RWPE2 (cell line): ENCODE measurements at regions not wholly inside any gene's neighbourhood (a gene's known extent, or its start where the extent isn't known, plus 50 kb on each side); places are given as distances from the start of the nearest gene placed in this dataset.

Experiments
- ATAC-seq: fragments of 200-7000 bp; cut with Tn5 transposase; 3 replicates; pipeline ENCODE4 v1.9.1; 2021; ENCODE audit warnings: low read depth
- DNase-seq: peaks from one replicate; pipeline ENCODE4 v3.0.0-alpha.2; 2020; ENCODE audit warnings: low spot score
- H3K27ac ChIP-seq: fragments of 450-650 bp; 2 replicates; pipeline ENCODE4 v1.5.1; 2017; ENCODE audit warnings: mild to moderate bottlenecking; ENCODE audit not compliant: poor library complexity, severe bottlenecking
- H3K27me3 ChIP-seq: fragments of 250-450 bp; sonication (Bioruptor Pico); 2 replicates; pipeline ENCODE4 v1.5.1; 2021; ENCODE audit warnings: mild to moderate bottlenecking, moderate library complexity; ENCODE audit not compliant: insufficient read depth, poor library complexity, severe bottlenecking
- H3K36me3 ChIP-seq: fragments of 250-450 bp; sonication (Bioruptor Pico); 2 replicates; pipeline ENCODE4 v1.5.1; 2020; ENCODE audit warnings: low read depth, mild to moderate bottlenecking, moderate library complexity
- H3K4me1 ChIP-seq: fragments of 250-450 bp; sonication (Bioruptor Pico); 2 replicates; pipeline ENCODE4 v1.5.1; 2021; ENCODE audit warnings: mild to moderate bottlenecking, moderate library complexity; ENCODE audit not compliant: insufficient read depth, poor library complexity, severe bottlenecking
- H3K4me3 ChIP-seq: fragments of 250-450 bp; sonication (Bioruptor Pico); 2 replicates; pipeline ENCODE4 v1.5.1; 2021; ENCODE audit warnings: mild to moderate bottlenecking, moderate library complexity; ENCODE audit not compliant: severe bottlenecking
- H3K9me3 ChIP-seq: fragments of 250-450 bp; sonication (Bioruptor Pico); 2 replicates; pipeline ENCODE4 v1.5.1; 2021; ENCODE audit warnings: mild to moderate bottlenecking, moderate library complexity; ENCODE audit not compliant: severe bottlenecking
- CTCF ChIP-seq: fragments of 450-650 bp; IDR thresholded peaks from one replicate; pipeline ENCODE4 v1.5.1; 2017; ENCODE audit warnings: mild to moderate bottlenecking, moderate library complexity; ENCODE audit not compliant: poor library complexity, severe bottlenecking

GRCh38 chr2:794554-795241, 117.5 kb upstream of the TMEM18 start:
- no peak for ATAC-seq
- H3K9me3 ChIP-seq = no peaks in the 10 kb centered on the region
- TF ChIP-seq CTCF = no peak
- peak; percentile 36 for DNase-seq
- no peaks in the 10 kb centered on the region for H3K36me3 ChIP-seq
- no peaks in the 10 kb centered on the region for H3K27me3 ChIP-seq
- H3K27ac ChIP-seq = no peak overlapping the region
- H3K4me1 ChIP-seq = no peaks in the 10 kb centered on the region
- H3K4me3 ChIP-seq = no peak overlapping the region

GRCh38 chr2:793236-793635, 116.0 kb upstream of the TMEM18 start:
- Histone ChIP-seq H3K27me3 (no peaks in the 10 kb centered on the region), H3K4me3 (no peak overlapping the region), H3K36me3 (no peaks in the 10 kb centered on the region), H3K27ac (no peak overlapping the region), H3K9me3 (no peaks in the 10 kb centered on the region), H3K4me1 (no peaks in the 10 kb centered on the region)
- no peak for TF ChIP-seq CTCF
- DNase-seq (no peak), ATAC-seq (no peak)

DNA sequence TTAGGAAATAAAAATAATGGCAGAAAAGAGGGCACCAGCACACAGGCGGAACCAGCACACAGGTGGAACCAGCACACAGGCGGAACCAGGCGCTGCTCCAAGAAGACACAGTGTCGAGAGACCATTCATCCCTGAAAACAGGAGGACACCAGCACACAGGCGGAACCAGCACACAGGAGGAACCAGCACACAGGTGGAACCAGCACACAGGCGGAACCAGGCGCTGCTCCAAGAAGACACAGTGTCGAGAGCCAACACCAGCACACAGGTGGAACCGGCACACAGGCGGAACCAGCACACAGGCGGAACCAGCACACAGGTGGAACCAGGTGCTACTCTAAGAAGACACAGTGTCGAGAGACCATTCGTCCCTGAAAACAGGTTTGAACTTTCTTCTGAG, 115.5 kb upstream of the TMEM18 start:
- TF ChIP-seq CTCF = no peak
- Histone ChIP-seq H3K9me3 (no peaks in the 10 kb centered on the region), H3K4me1 (no peaks in the 10 kb centered on the region), H3K4me3 (no peak overlapping the region), H3K36me3 (no peaks in the 10 kb centered on the region), H3K27ac (no peak overlapping the region), H3K27me3 (no peaks in the 10 kb centered on the region)
- DNase-seq (no peak), ATAC-seq (no peak)

- TF ChIP-seq CTCF = no peak
- Histone ChIP-seq H3K4me3 (no peak overlapping the region), H3K4me1 (no peaks in the 10 kb centered on the region), H3K27me3 (no peaks in the 10 kb centered on the region), H3K27ac (no peak overlapping the region), H3K9me3 (no peaks in the 10 kb centered on the region), H3K36me3 (no peaks in the 10 kb centered on the region)
- ATAC-seq (no peak), DNase-seq (peak; percentile 29)
Measured at GRCh38 chr2:790634-791245, 113.5 kb upstream of the TMEM18 start.

GRCh38 chr2:790081-790480, 112.9 kb upstream of the TMEM18 start:
- H3K27me3 ChIP-seq = no peaks in the 10 kb centered on the region

More at GRCh38 chr2:790081-790480, 112.9 kb upstream of the TMEM18 start:
- H3K4me1 ChIP-seq = no peaks in the 10 kb centered on the region
- ATAC-seq = no peak
- H3K4me3 ChIP-seq = no peak overlapping the region
- no peak overlapping the region for H3K27ac ChIP-seq
- no peaks in the 10 kb centered on the region for H3K36me3 ChIP-seq
- TF ChIP-seq CTCF = no peak
- DNase-seq = no peak
- no peaks in the 10 kb centered on the region for H3K9me3 ChIP-seq
